Endothelial cell (in vitro differentiated cells): ENCODE measurements at regions not wholly inside any gene's neighbourhood (a gene's known extent, or its start where the extent isn't known, plus 50 kb on each side); places are given as distances from the start of the nearest gene placed in this dataset.

ENCODE experiments used
- DNase-seq: peaks from one replicate; pipeline ENCODE4 v3.0.0; 2021; ENCODE audit warnings: low spot score
- H3K27ac Mint-ChIP-seq: one replicate; pipeline ENCODE4 v1.8.0; 2021; ENCODE audit warnings: mixed read lengths, inconsistent platforms; ENCODE audit not compliant: unreplicated experiment
- H3K27me3 Mint-ChIP-seq: one replicate; pipeline ENCODE4 v1.8.0; 2021; ENCODE audit warnings: mild to moderate bottlenecking, moderate library complexity, mixed read lengths, inconsistent platforms; ENCODE audit not compliant: unreplicated experiment
- H3K36me3 Mint-ChIP-seq: one replicate; pipeline ENCODE4 v1.8.0; 2021; ENCODE audit warnings: mild to moderate bottlenecking, low read depth, mixed read lengths, inconsistent platforms; ENCODE audit not compliant: unreplicated experiment
- H3K4me1 Mint-ChIP-seq: one replicate; pipeline ENCODE4 v1.8.0; 2021; ENCODE audit warnings: mild to moderate bottlenecking, mixed read lengths, inconsistent platforms; ENCODE audit not compliant: unreplicated experiment
- H3K4me3 Mint-ChIP-seq: one replicate; pipeline ENCODE4 v1.8.0; 2021; ENCODE audit warnings: mild to moderate bottlenecking, mixed read lengths, inconsistent platforms; ENCODE audit not compliant: unreplicated experiment
- H3K9me3 Mint-ChIP-seq: one replicate; pipeline ENCODE4 v1.8.0; 2021; ENCODE audit warnings: mixed read lengths, inconsistent platforms; ENCODE audit not compliant: unreplicated experiment
- CTCF ChIP-seq: fragments of 200-600 bp; sonication (generic); IDR thresholded peaks from one replicate; pipeline ENCODE4 v1.5.0; 2021; ENCODE audit warnings: antibody characterized with exemption; ENCODE audit not compliant: unreplicated experiment

GRCh38 chrX:46208225-46208854 lies 336.9 kb downstream of the ZNF674 start:
- DNase-seq, result no peak
- H3K36me3 Mint-ChIP-seq, result no peaks in the 10 kb centered on the region
- H3K9me3 Mint-ChIP-seq, result no peaks in the 10 kb centered on the region
- no peak overlapping the region for H3K27ac Mint-ChIP-seq
- H3K27me3 Mint-ChIP-seq, result no peaks in the 10 kb centered on the region
- no peak overlapping the region for H3K4me3 Mint-ChIP-seq
- no peak for TF ChIP-seq CTCF
- H3K4me1 Mint-ChIP-seq, result no peaks in the 10 kb centered on the region

- H3K36me3 Mint-ChIP-seq, result no peaks in the 10 kb centered on the region
Observed at GRCh38 chrX:46204721-46205422, 340.3 kb downstream of the ZNF674 start.

GRCh38 chrX:46202733-46203514 lies 342.3 kb downstream of the ZNF674 start:
- no peak for TF ChIP-seq CTCF
- DNase-seq, result no peak
- Mint-ChIP-seq H3K36me3 (no peaks in the 10 kb centered on the region), H3K27ac (no peak overlapping the region), H3K4me3 (no peak overlapping the region), H3K27me3 (no peaks in the 10 kb centered on the region), H3K4me1 (no peaks in the 10 kb centered on the region), H3K9me3 (no peaks in the 10 kb centered on the region)

More at GRCh38 chrX:46204721-46205422, 340.3 kb downstream of the ZNF674 start:
- no peak overlapping the region for H3K27ac Mint-ChIP-seq
- no peaks in the 10 kb centered on the region for H3K27me3 Mint-ChIP-seq
- H3K4me1 Mint-ChIP-seq, result no peaks in the 10 kb centered on the region
- H3K4me3 Mint-ChIP-seq, result no peak overlapping the region
- no peak for TF ChIP-seq CTCF
- no peak for DNase-seq
- H3K9me3 Mint-ChIP-seq, result no peaks in the 10 kb centered on the region

GRCh38 chrX:46200413-46200812 lies 344.8 kb downstream of the ZNF674 start:
- no peak for DNase-seq
- H3K36me3 Mint-ChIP-seq, result no peaks in the 10 kb centered on the region
- no peaks in the 10 kb centered on the region for H3K27me3 Mint-ChIP-seq
- no peak for TF ChIP-seq CTCF
- no peaks in the 10 kb centered on the region for H3K4me1 Mint-ChIP-seq
- no peaks in the 10 kb centered on the region for H3K9me3 Mint-ChIP-seq
- no peak overlapping the region for H3K4me3 Mint-ChIP-seq
- no peak overlapping the region for H3K27ac Mint-ChIP-seq
